ENCODE measurements at regions not wholly inside any gene's neighbourhood (a gene's known extent, or its start where the extent isn't known, plus 50 kb on each side); places are given as distances from the start of the nearest gene placed in this dataset.

DNA sequence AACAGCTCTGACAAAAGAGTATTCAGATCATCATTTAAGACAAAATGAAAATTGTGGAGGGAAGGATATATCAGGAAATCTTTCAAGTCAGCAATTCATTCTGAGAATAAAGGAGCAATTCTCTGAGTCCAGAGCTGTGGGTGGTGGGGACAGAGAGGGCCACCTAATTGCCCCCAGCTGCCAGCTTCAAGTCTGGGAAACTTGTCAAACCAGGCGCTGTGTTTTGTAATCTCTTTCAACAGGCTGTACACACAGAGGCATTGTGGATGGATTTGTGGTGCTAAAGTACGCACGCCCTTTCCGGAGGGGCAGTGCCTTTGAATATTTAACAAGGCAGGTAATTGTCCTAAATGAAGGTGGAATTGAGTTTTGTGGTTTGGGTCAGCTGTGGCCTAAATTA lies 591.1 kb upstream of the BOD1L1 start:
- TF ChIP-seq GATA3 (IDR thresholded peaks at IDR 0.05; ENCODE audit: low read depth, low read length) (no peak), GATA2 (IDR thresholded peaks at IDR 0.05; ENCODE audit: low read depth, low read length) (no peak)

All from SH-SY5Y (cell line).